ENCODE measurements at regions not wholly inside any gene's neighbourhood (a gene's known extent, or its start where the extent isn't known, plus 50 kb on each side); places are given as distances from the start of the nearest gene placed in this dataset.

DNA sequence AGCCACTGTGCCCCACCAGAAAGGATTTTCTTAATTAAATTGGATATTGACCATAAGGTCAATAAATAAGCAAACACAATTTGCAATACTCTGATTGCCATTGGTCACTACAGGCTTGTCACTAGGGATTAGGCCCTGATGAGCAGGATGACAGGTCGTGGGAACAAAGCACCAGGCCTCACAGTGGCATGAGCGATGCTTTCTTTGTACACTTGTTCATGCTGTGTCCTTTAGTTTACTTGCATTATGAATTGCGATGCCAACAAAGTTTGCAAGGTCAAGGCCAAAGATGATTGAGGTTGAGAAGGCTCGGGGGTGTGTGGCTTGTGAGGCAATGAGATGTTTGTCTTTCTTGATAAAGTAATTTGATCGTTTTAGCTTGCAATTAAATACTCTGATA is 136.0 kb downstream of the TTC8 start:
- Histone ChIP-seq H3K4me3 (no peak overlapping the region), H3K4me1 (no peaks in the 10 kb centered on the region), H3K27ac (no peak overlapping the region), H3K36me3 (no peaks in the 10 kb centered on the region), H3K27me3 (no peaks in the 10 kb centered on the region), H3K9me3 (no peaks in the 10 kb centered on the region)
- no peak for DNase-seq
- TF ChIP-seq POLR2AphosphoS5 (IDR thresholded peaks at IDR 0.05) (no peak), POLR2A (IDR thresholded peaks at IDR 0.05) (no peak), EP300 (IDR thresholded peaks at IDR 0.05) (no peak)
- TF ChIP-seq, protein P1, sequence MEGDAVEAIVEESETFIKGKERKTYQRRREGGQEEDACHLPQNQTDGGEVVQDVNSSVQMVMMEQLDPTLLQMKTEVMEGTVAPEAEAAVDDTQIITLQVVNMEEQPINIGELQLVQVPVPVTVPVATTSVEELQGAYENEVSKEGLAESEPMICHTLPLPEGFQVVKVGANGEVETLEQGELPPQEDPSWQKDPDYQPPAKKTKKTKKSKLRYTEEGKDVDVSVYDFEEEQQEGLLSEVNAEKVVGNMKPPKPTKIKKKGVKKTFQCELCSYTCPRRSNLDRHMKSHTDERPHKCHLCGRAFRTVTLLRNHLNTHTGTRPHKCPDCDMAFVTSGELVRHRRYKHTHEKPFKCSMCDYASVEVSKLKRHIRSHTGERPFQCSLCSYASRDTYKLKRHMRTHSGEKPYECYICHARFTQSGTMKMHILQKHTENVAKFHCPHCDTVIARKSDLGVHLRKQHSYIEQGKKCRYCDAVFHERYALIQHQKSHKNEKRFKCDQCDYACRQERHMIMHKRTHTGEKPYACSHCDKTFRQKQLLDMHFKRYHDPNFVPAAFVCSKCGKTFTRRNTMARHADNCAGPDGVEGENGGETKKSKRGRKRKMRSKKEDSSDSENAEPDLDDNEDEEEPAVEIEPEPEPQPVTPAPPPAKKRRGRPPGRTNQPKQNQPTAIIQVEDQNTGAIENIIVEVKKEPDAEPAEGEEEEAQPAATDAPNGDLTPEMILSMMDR (IDR thresholded peaks at IDR 0.05) = no peak
- 18 to 62% methylated on average over 5 of the region's 5 CpGs for WGBS, 2 donors
- intact Hi-C loops (cut with DNase I) = no loop called here

DNA sequence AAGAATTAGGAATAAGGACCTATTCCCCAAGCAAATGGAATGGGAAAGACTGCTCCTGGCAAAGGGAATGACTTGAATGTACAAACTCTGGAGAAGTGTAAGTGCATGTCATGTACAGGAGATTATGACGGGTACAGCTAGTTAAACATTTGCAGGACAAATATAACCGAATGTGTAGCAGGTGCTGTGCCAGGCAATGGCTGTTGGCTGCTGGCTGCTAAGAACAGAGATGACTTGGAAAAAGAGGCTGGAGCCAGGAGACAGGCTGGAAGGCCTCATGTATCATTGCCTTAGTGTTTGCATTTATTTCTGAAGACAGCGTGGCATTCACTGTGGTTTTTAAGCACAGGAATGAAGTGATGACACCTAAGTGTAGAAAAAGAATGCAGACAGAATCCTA is 136.8 kb downstream of the TTC8 start:
- no peaks in the 10 kb centered on the region for H3K36me3 ChIP-seq
- H3K27ac ChIP-seq = no peak overlapping the region
- no peak for DNase-seq
- WGBS, 2 donors = 22 to 70% methylated on average over 3 of the region's 3 CpGs
- intact Hi-C loops (cut with DNase I) = no loop called here
- H3K4me1 ChIP-seq = no peaks in the 10 kb centered on the region
- TF ChIP-seq POLR2AphosphoS5 (IDR thresholded peaks at IDR 0.05) = no peak
- TF ChIP-seq EP300 (IDR thresholded peaks at IDR 0.05) = no peak
- no peaks in the 10 kb centered on the region for H3K27me3 ChIP-seq
- H3K4me3 ChIP-seq = no peak overlapping the region
- H3K9me3 ChIP-seq = no peaks in the 10 kb centered on the region

DNA sequence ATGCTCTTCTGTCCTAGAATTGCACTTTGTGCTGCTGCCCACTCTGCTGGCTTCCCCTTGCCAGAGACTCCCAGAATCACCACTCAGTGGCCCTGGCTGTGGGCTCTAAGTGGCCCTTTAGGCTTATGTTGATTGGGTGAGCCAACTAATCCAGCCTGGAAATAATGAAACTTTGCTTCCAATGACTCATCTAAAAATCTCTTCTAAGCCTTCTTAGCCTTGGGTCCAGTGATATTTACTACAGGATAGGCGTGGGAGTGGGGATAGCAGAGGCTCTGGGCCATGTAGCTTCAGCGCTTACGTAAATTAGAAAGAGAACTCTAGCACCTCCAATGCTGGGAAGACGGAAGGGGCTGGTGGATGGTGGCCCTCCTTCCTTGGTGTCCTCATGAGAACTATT is 137.9 kb downstream of the TTC8 start:
- intact Hi-C loops (cut with DNase I) = no loop called here
- Histone ChIP-seq H3K4me3 (no peak overlapping the region), H3K27ac (no peak overlapping the region), H3K9me3 (no peaks in the 10 kb centered on the region), H3K36me3 (no peaks in the 10 kb centered on the region), H3K4me1 (no peaks in the 10 kb centered on the region), H3K27me3 (no peaks in the 10 kb centered on the region)
- TF ChIP-seq, protein P1 (IDR thresholded peaks at IDR 0.05) = no peak
- TF ChIP-seq POLR2AphosphoS5 (IDR thresholded peaks at IDR 0.05) = no peak
- TF ChIP-seq POLR2A (IDR thresholded peaks at IDR 0.05) = no peak
- no peak for TF ChIP-seq EP300 (IDR thresholded peaks at IDR 0.05)
- DNase-seq = no peak
- WGBS, 2 donors = 82 to 93% methylated on average over 4 of the region's 4 CpGs

DNA sequence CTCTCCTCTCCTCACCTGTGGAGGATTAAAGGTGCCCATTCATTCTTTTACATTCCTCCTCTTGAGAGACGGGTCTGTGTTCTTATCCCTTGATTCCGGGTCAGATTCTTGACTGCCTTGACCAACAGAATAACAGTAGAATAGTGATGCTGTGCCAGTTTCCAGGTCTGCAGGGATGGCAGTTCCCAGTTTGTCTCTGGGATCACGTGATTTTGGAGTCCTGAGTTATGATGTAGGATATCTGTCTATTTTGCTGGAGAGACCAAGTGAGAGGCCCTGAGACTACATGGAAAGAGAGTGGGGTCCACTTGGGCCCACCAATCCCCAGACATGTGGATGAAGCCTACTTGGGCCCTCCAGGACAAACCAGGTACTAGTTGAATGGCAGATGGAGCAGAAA is 142.8 kb downstream of the TTC8 start:
- Histone ChIP-seq H3K4me3 (no peak overlapping the region), H3K4me1 (no peaks in the 10 kb centered on the region), H3K27me3 (no peaks in the 10 kb centered on the region), H3K9me3 (no peaks in the 10 kb centered on the region), H3K27ac (no peak overlapping the region), H3K36me3 (no peaks in the 10 kb centered on the region)
- TF ChIP-seq, protein P1 (IDR thresholded peaks at IDR 0.05) = no peak
- TF ChIP-seq POLR2A (IDR thresholded peaks at IDR 0.05) (no peak), EP300 (IDR thresholded peaks at IDR 0.05) (no peak), POLR2AphosphoS5 (IDR thresholded peaks at IDR 0.05) (no peak)
- WGBS, 2 donors = 86 to 94% methylated on average over 3 of the region's 3 CpGs
- intact Hi-C loops (cut with DNase I) = no loop called here
- DNase-seq = no peak

DNA sequence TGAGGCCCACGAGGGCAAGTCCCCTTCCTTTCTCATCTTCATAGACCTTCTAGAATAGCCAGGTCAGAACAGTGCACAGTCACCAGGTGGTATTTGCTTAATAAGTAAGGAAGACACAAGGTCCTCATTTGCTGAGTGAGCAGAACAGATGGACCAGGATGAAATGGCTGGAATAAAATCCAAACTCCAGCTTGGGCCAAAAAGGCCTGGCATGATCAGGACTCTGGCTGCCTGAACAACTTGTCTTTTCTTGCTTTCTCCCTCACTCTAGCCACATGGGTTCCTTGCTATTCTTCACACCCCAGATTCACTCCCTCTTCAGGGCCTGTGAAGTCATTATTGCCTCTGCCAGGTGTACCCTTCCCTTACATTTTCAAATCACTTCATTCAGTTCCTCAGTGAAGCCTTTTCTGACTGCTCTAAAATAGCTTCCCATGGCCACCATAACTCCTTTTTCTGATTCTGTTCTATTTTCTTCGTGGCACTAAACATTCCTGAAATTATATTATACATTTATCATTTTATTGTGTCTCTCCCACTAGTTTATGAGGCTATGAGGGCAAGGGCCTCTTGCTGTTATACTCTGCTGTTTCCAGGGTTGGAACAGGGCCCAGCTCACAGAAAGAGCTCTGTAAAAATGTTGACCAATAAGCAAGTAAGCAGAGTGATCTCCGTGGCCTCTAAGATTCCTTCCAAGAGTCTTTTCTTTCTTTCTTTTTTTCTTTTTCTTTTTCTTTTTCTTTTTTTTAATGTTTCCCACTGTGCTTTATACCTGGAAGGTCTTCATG is 150.8 kb downstream of the TTC8 start:
- WGBS, 2 donors = 14 to 37% methylated on average over 3 of the region's 3 CpGs
- Histone ChIP-seq H3K27me3 (peaks cover 0 to 11% (median 0%) of the 10 kb centered on the region in 3 donors), H3K27ac (no peak overlapping the region), H3K4me3 (no peak overlapping the region), H3K9me3 (peaks cover 0 to 2% (median 0%) of the 10 kb centered on the region in 4 donors), H3K4me1 (no peaks in the 10 kb centered on the region), H3K36me3 (no peaks in the 10 kb centered on the region)
- DNase-seq = no peak
- TF ChIP-seq POLR2AphosphoS5 (IDR thresholded peaks at IDR 0.05) = no peak
- TF ChIP-seq POLR2A (IDR thresholded peaks at IDR 0.05) = no peak
- TF ChIP-seq, protein P1 (IDR thresholded peaks at IDR 0.05) = no peak
- TF ChIP-seq EP300 (IDR thresholded peaks at IDR 0.05) = no peak
- intact Hi-C loops (cut with DNase I) = no loop called here

All from sigmoid colon (tissue), 6 donors.